AG04450 (cell line): ENCODE measurements at regions not wholly inside any gene's neighbourhood (a gene's known extent, or its start where the extent isn't known, plus 50 kb on each side); places are given as distances from the start of the nearest gene placed in this dataset.

Experiments
- CTCF ChIA-PET: fragments of 300-600, 350-600 bp; formaldehyde crosslinking; extraction: SDS; loops from one replicate; lab custom pipeline; 2022; ENCODE audit warnings: antibody characterized with exemption, inconsistent platforms; lab: Charles Lee
- POLR2A ChIA-PET: fragments of 350-600 bp; formaldehyde crosslinking; extraction: SDS; loops from one replicate; lab custom pipeline; 2021; ENCODE audit warnings: antibody characterized with exemption, inconsistent platforms; lab: Yijun Ruan, JAX
- DNase-seq: peaks from one replicate; pipeline ENCODE4 v3.0.0-alpha.2; 2011; ENCODE audit warnings: low read depth, low spot score
- H3K27ac ChIP-seq: one replicate; pipeline ENCODE4 v1.5.1; 2012; ENCODE audit warnings: low read depth, low read length, control low read depth
- H3K27me3 ChIP-seq: one replicate; pipeline ENCODE4 v1.6.0; 2012; ENCODE audit warnings: low read length; ENCODE audit not compliant: control insufficient read depth, insufficient read depth
- H3K4me3 ChIP-seq: 2 replicates; pipeline ENCODE4 v1.5.1; 2011; ENCODE audit warnings: mild to moderate bottlenecking, low read depth, low read length, control low read depth
- H3K9me3 ChIP-seq: 2 replicates; pipeline ENCODE4 v1.5.1; 2012; ENCODE audit warnings: low read length; ENCODE audit not compliant: control insufficient read depth, insufficient read depth
- TF ChIP-seq, protein P1 (sequence below): IDR thresholded peaks from 2 replicates; pipeline ENCODE4 v1.5.1; 2011; ENCODE audit warnings: low read depth, low read length, control low read depth, inconsistent platforms

DNA sequence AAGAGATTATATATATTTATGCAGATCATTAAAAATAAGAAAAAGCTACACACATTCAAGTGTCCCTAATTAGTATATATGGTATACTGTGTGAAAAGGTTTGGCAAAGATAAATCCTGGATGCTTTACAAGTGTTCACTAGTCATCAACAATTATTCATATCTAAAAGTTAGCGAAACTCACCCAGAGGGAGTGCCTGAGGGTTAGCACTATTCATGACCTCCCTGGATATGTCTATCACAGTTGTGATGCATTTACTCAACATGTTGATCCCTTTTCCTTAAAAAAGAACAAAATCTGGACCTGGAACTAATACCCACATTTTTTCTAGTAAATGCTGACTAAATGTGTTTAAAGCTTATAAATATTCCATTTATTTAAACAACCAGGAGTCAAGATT lies 273.0 kb upstream of the SMC2 start:
- Histone ChIP-seq H3K9me3 (no peaks in the 10 kb centered on the region), H3K4me3 (no peak overlapping the region), H3K27ac (no peak overlapping the region), H3K27me3 (no peaks in the 10 kb centered on the region)
- POLR2A ChIA-PET, result no interaction called here
- TF ChIP-seq, protein P1, sequence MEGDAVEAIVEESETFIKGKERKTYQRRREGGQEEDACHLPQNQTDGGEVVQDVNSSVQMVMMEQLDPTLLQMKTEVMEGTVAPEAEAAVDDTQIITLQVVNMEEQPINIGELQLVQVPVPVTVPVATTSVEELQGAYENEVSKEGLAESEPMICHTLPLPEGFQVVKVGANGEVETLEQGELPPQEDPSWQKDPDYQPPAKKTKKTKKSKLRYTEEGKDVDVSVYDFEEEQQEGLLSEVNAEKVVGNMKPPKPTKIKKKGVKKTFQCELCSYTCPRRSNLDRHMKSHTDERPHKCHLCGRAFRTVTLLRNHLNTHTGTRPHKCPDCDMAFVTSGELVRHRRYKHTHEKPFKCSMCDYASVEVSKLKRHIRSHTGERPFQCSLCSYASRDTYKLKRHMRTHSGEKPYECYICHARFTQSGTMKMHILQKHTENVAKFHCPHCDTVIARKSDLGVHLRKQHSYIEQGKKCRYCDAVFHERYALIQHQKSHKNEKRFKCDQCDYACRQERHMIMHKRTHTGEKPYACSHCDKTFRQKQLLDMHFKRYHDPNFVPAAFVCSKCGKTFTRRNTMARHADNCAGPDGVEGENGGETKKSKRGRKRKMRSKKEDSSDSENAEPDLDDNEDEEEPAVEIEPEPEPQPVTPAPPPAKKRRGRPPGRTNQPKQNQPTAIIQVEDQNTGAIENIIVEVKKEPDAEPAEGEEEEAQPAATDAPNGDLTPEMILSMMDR, result no peak
- CTCF ChIA-PET, result no interaction called here
- DNase-seq, result no peak

DNA sequence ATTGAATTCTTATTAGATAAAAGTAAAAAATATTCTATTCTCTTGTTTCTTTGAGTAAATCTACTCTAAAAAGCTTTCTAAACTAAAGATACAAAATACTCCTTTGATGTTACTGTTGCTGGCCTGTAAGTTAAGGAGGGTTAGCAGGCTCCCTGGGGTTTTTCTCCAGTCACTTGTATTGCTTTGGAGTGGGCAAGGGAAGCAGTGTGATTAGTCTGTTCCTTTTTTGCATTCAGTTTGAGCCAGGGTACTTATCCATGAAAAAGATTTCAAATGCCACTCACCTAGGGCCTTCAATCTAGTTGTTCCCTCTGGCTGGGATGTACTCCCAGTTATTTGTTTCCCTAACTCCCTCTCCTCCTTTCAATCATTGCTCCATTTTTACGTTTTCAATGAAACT lies 256.2 kb upstream of the SMC2 start:
- no peak for DNase-seq
- Histone ChIP-seq H3K27ac (no peak overlapping the region), H3K9me3 (no peaks in the 10 kb centered on the region; the same call in none of the 2 replicates), H3K27me3 (no peaks in the 10 kb centered on the region), H3K4me3 (no peak overlapping the region)
- POLR2A ChIA-PET, result no interaction called here
- CTCF ChIA-PET, result no interaction called here
- TF ChIP-seq, protein P1, result no peak

DNA sequence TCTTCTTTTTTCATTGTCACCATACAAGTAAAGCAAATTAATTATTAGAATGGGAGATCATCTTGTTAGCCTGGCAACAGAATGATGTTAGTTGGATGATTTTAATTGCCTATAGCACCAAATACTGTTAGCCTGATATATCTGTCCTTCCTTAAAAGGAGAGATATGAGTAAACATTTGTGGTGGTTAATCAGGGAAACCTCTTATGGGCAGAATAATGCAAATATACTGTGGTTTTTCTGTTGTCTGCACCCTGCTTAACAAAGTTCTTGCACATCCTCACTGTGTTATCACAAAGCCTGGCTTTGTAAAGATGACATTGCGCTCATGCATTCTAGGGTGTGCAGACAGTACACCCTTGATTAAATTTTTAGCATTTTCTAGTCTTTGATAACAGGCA lies 254.9 kb upstream of the SMC2 start:
- Histone ChIP-seq H3K27me3 (no peaks in the 10 kb centered on the region), H3K9me3 (no peaks in the 10 kb centered on the region; the same call in none of the 2 replicates), H3K27ac (no peak overlapping the region), H3K4me3 (no peak overlapping the region)
- POLR2A ChIA-PET, result no interaction called here
- TF ChIP-seq, protein P1, result no peak
- DNase-seq, result no peak
- CTCF ChIA-PET, result no interaction called here

DNA sequence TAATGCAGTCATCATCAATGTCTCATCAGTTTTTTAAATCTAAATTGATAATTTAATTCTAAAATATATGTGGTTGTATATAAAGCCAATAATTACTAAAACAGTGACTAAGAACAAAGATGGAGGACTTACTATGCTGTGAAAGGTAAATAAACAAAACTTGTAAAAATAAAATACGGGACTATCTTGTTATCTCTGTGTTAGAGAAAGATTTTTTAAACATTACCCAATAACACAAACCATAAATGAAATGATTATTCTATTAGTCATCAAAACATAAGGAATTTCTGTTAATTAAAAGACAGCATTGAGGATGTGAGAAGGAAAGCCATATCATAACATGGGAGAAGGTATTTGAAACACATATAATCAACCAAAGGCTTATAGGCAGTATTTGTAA lies 226.2 kb upstream of the SMC2 start:
- Histone ChIP-seq H3K4me3 (no peak overlapping the region), H3K9me3 (peaks cover 3% of the 10 kb centered on the region; the same call in 1 of the 2 replicates), H3K27me3 (no peaks in the 10 kb centered on the region), H3K27ac (no peak overlapping the region)
- TF ChIP-seq, protein P1, result no peak
- ChIA-PET POLR2A (no interaction called here), CTCF (no interaction called here)
- no peak for DNase-seq

DNA sequence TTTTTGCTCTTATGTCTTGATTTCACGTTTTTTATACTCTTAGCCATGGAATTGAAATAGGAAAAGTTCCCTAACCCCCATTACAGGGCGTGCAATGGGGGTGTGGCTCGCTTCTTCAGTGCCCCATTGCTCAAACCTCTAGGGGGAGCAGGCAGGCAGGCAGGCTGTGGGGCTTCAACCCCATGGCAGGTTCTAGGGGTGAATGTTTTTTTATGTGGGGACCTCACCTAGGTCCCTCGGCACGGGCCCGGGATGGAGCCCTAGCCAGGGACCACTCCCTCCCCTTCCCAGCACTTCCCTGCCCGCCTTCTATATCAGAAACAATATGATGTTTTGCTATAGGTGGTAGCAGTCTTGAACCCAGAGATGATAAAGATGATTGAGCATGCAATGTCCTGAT lies 221.3 kb upstream of the SMC2 start:
- TF ChIP-seq, protein P1, result no peak
- Histone ChIP-seq H3K9me3 (peaks cover 9% of the 10 kb centered on the region), H3K27me3 (no peaks in the 10 kb centered on the region), H3K27ac (no peak overlapping the region), H3K4me3 (no peak overlapping the region)
- CTCF ChIA-PET, result no interaction called here
- POLR2A ChIA-PET, result no interaction called here
- no peak for DNase-seq
